ENCODE measurements at regions not wholly inside any gene's neighbourhood (a gene's known extent, or its start where the extent isn't known, plus 50 kb on each side); places are given as distances from the start of the nearest gene placed in this dataset.

DNA sequence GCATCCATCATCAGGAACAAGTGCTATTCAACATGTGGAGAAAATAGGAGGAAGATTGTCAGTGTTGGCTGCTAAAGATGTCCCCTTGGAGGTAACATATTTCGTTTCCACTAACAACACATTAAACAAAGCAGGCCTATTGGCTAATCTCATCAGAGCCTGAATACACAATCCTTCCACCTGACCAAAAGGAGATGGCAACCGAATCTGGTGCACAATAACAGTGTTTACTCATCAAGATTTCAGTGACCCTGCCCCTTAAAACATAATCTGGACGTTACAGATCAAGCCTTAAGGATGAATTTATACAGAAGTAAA lies 582.5 kb downstream of the EFNB2 start:
- no peak for DNase-seq (ENCODE audit: low read depth in 1 of 2, low spot score in 2 of 2)
- no peak overlapping the region for H3K18ac ChIP-seq (ENCODE audit: extremely low read depth, low read length)
- no peak overlapping the region for H2BK20ac ChIP-seq (ENCODE audit: low read length)
- no peak overlapping the region for H4K91ac ChIP-seq (replicated peaks; ENCODE audit: insufficient read length, low read length)
- WGBS, 2 experiments (ENCODE audit: extremely low coverage in 1 of 2, insufficient coverage in 1 of 2, insufficient read length in 1 of 2, insufficient replicate concordance in 2 of 2, low coverage in 1 of 2, low lambda C conversion rate in 2 of 2, missing lambda C conversion rate in 1 of 2): 91% methylated on average over 3 of the region's 3 CpGs; no CpG with 5 or more reads in 1 of the 2 experiments
- H2AFZ ChIP-seq (ENCODE audit: low read length): no peak overlapping the region
- H3K23ac ChIP-seq (ENCODE audit: insufficient read length): no peak overlapping the region
- no peaks in the 10 kb centered on the region for H3K79me2 ChIP-seq (ENCODE audit: control insufficient read depth in 1 of 2, insufficient read depth in 2 of 2, low read length in 2 of 2)
- no peak overlapping the region for H3K4me3 ChIP-seq (ENCODE audit: extremely low read depth in 1 of 4, insufficient read depth in 2 of 4, low read depth in 3 of 4, low read length in 4 of 4)
- no peak overlapping the region for H3K4me2 ChIP-seq (ENCODE audit: insufficient read depth in 1 of 2, low read depth in 2 of 2, low read length in 2 of 2)
- no peak for FAIRE-seq
- CTCF ChIA-PET (ENCODE audit: partially characterized antibody): no interaction called here
- H3K14ac ChIP-seq (ENCODE audit: insufficient read length): no peak overlapping the region
- no peaks in the 10 kb centered on the region for H3K36me3 ChIP-seq (ENCODE audit: control insufficient read depth in 2 of 4, insufficient read depth in 4 of 4, low read length in 3 of 4)
- POLR2A ChIA-PET (ENCODE audit: partially characterized antibody): no interaction called here
- no peak overlapping the region for H2BK15ac ChIP-seq (ENCODE audit: low read length)
- no peak overlapping the region for H2BK5ac ChIP-seq (ENCODE audit: low read depth, low read length)
- no peak overlapping the region for H4K8ac ChIP-seq (ENCODE audit: extremely low read depth, insufficient read depth, low read length)
- no peaks in the 10 kb centered on the region for H3K23me2 ChIP-seq (ENCODE audit: low read depth, low read length)
- no peaks in the 10 kb centered on the region for H3K79me1 ChIP-seq (ENCODE audit: low read depth, low read length)
- H3K4ac ChIP-seq (replicated peaks; ENCODE audit: insufficient read length, low read depth, low read length): no peak overlapping the region
- no peak overlapping the region for H3K9ac ChIP-seq (replicated peaks in 1 of 4; ENCODE audit: extremely low read depth in 1 of 4, low read depth in 3 of 4, low read length in 3 of 4)
- no peaks in the 10 kb centered on the region for H3K27me3 ChIP-seq (replicated peaks in 1 of 4; ENCODE audit: control insufficient read depth in 3 of 4, extremely low read depth in 1 of 4, insufficient read depth in 3 of 4, low read length in 3 of 4)
- H3K9me3 ChIP-seq (ENCODE audit: insufficient read depth in 2 of 2, low read depth in 1 of 2, low read length in 1 of 2): no peaks in the 10 kb centered on the region
- TF ChIP-seq CBX8 (IDR thresholded peaks at IDR 0.05; ENCODE audit: borderline replicate concordance, low read depth, low read length) (no peak), RAD21 (IDR thresholded peaks at IDR 0.05 in 1 of 2, conservative IDR thresholded peaks at IDR 0.05 in 1 of 2; ENCODE audit: low read depth in 2 of 2, low read length in 2 of 2) (no peak), SIN3A (conservative IDR thresholded peaks at IDR 0.05 in 1 of 2, IDR thresholded peaks at IDR 0.05 in 1 of 2; ENCODE audit: low read depth in 1 of 2, low read length in 2 of 2) (no peak), TAF1 (IDR thresholded peaks at IDR 0.05; ENCODE audit: low read depth, low read length) (no peak), SP4 (IDR thresholded peaks at IDR 0.05; ENCODE audit: low read length) (no peak), EZH2 (IDR thresholded peaks at IDR 0.05; ENCODE audit: low read depth, low read length, severe bottlenecking) (no peak), POLR2AphosphoS5 (IDR thresholded peaks at IDR 0.05; ENCODE audit: low read depth, low read length) (no peak), RNF2 (IDR thresholded peaks at IDR 0.05; ENCODE audit: borderline replicate concordance, low read depth, low read length, missing control alignments, poor library complexity, severe bottlenecking) (no peak), TBP (IDR thresholded peaks at IDR 0.05; ENCODE audit: low read depth, low read length) (no peak), TCF12 (IDR thresholded peaks at IDR 0.05; ENCODE audit: low read depth, low read length) (no peak), FOSL1 (IDR thresholded peaks at IDR 0.05; ENCODE audit: insufficient read depth, low read depth, low read length) (no peak), SP1 (IDR thresholded peaks at IDR 0.05; ENCODE audit: low read depth, low read length) (no peak)
- TF ChIP-seq, protein P1, sequence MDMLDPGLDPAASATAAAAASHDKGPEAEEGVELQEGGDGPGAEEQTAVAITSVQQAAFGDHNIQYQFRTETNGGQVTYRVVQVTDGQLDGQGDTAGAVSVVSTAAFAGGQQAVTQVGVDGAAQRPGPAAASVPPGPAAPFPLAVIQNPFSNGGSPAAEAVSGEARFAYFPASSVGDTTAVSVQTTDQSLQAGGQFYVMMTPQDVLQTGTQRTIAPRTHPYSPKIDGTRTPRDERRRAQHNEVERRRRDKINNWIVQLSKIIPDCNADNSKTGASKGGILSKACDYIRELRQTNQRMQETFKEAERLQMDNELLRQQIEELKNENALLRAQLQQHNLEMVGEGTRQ (IDR thresholded peaks at IDR 0.05; ENCODE audit: low read length): no peak
- no peaks in the 10 kb centered on the region for H4K20me1 ChIP-seq (replicated peaks in 1 of 2; ENCODE audit: control insufficient read depth in 1 of 2, insufficient read depth in 2 of 2, low read length in 2 of 2)
- no peak overlapping the region for H3K27ac ChIP-seq (ENCODE audit: low read depth, low read length)
- H3K56ac ChIP-seq (replicated peaks; ENCODE audit: insufficient read length, low read depth, low read length): no peak overlapping the region
- H2AK5ac ChIP-seq (ENCODE audit: low read depth, low read length): no peak overlapping the region
- H3K4me1 ChIP-seq (replicated peaks in 1 of 4; ENCODE audit: control insufficient read depth in 3 of 4, insufficient read depth in 4 of 4, low read length in 3 of 4): peaks cover 0 to 4% (median 0%) of the 10 kb centered on the region in 4 experiments; a peak in 1 of 7 replicates
- H2BK12ac ChIP-seq (ENCODE audit: low read depth, low read length): no peak overlapping the region
- H2BK120ac ChIP-seq (replicated peaks; ENCODE audit: low read depth, low read length): no peak overlapping the region
- H4K5ac ChIP-seq (ENCODE audit: insufficient read length, low read depth, low read length): no peak overlapping the region
